ENCODE measurements at regions not wholly inside any gene's neighbourhood (a gene's known extent, or its start where the extent isn't known, plus 50 kb on each side); places are given as distances from the start of the nearest gene placed in this dataset.
"Not testable (repeated sequence)": the region's sequence is repeated elsewhere in the genome, so short reads cannot be mapped to it uniquely, and the experiment has no call there.

DNA sequence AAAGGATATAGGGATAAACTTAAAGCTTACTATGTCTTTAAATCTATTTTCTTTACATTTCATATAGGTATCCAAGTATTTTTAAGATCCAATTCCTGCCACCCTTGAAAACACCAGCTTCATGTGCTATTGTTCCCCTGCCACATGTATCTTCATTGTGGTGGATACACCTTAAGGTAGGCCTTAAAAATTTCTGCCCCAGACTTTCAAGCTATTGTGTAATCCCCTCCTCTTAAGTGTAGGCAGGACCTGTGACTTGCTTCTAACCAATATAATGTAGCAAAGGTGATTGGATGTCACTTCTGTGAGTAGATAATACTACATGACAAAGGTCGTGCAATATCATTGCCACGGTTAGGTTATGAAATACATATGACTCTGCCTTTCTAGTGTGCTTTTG, 119.5 kb downstream of the RAD51AP2 start:
- H3K9me3 Mint-ChIP-seq = peaks cover 14% of the 10 kb centered on the region
- H3K27ac Mint-ChIP-seq = no peak overlapping the region
- H3K4me3 Mint-ChIP-seq = no peak overlapping the region
- H3K4me1 Mint-ChIP-seq = no peaks in the 10 kb centered on the region
- no peak for ATAC-seq (replicated peaks)
- H3K27me3 Mint-ChIP-seq = no peaks in the 10 kb centered on the region
- no peaks in the 10 kb centered on the region for H3K36me3 Mint-ChIP-seq (ENCODE audit: low read depth)

DNA sequence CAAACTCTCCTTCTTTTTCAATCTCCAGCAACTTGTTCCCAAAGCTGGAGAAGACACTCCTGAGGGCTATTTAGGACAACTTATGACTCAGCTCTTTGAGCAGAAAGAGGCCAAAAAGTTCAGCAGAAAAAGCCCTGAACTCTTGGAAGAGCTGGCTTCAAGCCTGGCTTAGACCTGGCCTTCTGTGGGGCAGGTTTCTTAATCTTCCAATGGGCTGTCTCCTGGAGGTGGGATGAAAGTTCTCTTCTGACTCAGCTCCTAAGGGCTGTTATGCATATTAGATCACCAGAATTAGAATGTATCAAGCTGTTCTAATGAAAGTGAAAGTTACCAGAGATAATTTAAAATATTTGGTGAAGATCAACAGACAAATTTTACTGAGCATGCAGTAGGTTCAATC, 129.4 kb downstream of the RAD51AP2 start:
- Mint-ChIP-seq H3K4me3 (no peak overlapping the region), H3K27ac (no peak overlapping the region), H3K27me3 (no peaks in the 10 kb centered on the region), H3K36me3 (ENCODE audit: low read depth) (no peaks in the 10 kb centered on the region), H3K9me3 (peaks cover 15% of the 10 kb centered on the region), H3K4me1 (no peaks in the 10 kb centered on the region)
- ATAC-seq (replicated peaks) = no peak

DNA sequence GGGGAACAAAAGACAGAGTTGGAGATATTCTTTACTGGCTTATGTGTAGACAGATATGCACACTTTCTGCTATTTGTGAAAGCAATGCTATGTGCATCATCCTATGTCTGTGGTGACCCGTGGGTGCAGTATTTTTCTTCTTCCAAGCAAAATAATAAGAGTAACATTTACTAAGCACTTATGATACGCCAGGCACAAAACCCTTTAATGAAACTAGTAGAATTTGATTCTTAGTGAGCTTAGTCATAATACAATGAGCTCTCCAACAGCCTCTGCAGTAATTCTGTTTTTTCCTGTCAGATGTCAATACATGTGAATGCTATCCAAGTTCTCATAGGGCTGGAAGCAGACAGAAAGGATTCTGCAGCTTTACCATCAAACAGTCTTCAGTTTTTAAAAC, 130.6 kb downstream of the RAD51AP2 start:
- H3K9me3 Mint-ChIP-seq = peaks cover 15% of the 10 kb centered on the region
- H3K4me1 Mint-ChIP-seq = no peaks in the 10 kb centered on the region

DNA sequence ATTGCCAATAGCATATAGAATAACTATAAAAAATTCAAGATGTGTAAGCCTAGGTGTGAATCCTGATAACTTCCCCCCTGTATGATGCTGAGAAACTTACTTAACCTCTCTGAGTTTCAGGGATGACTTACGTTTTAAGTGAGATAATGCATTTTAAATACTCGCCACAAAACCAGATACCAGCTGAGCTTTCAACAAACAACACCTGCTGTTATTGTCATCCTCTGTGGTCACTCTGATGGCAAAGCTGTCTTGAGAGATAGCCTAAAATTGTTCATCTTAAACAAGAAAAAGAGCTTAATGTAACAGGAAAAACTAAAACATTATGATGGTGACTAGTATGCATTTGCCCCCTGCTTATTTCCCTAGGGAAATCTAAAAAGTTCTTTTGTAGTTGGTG, 131.5 kb downstream of the RAD51AP2 start:
- Mint-ChIP-seq H3K4me1 (no peaks in the 10 kb centered on the region), H3K4me3 (no peak overlapping the region), H3K36me3 (ENCODE audit: low read depth) (no peaks in the 10 kb centered on the region), H3K27ac (no peak overlapping the region), H3K27me3 (no peaks in the 10 kb centered on the region), H3K9me3 (peaks cover 15% of the 10 kb centered on the region)
- no peak for ATAC-seq (replicated peaks)

More for the DNA sequence above, 130.6 kb downstream of the RAD51AP2 start:
- Mint-ChIP-seq H3K27me3 (no peaks in the 10 kb centered on the region), H3K36me3 (ENCODE audit: low read depth) (no peaks in the 10 kb centered on the region), H3K4me3 (no peak overlapping the region), H3K27ac (no peak overlapping the region)
- no peak for ATAC-seq (replicated peaks)

DNA sequence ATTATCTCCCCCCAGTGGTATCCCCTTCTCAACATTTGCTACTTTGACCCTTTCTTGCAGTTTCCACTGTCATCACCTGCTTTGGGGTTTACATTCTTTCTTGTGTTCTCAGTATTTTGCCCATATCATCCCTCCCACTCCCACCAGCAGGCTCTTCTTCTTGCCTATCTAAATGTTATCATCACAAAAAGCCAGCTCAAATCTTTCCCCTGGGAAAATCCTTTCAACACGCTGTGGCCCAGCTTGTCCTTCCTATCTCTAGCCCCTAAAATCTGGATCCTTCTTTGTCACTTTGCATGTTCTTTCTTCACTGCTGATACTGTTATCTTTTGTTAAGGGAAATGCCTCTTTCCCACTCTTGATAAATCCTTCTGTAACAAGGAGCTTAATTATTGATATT, 138.2 kb downstream of the RAD51AP2 start:
- no peaks in the 10 kb centered on the region for H3K27me3 Mint-ChIP-seq
- H3K4me3 Mint-ChIP-seq = no peak overlapping the region
- no peaks in the 10 kb centered on the region for H3K4me1 Mint-ChIP-seq
- no peaks in the 10 kb centered on the region for H3K36me3 Mint-ChIP-seq (ENCODE audit: low read depth)
- no peak overlapping the region for H3K27ac Mint-ChIP-seq
- no peak for ATAC-seq (replicated peaks)
- H3K9me3 Mint-ChIP-seq = peaks cover 15% of the 10 kb centered on the region

DNA sequence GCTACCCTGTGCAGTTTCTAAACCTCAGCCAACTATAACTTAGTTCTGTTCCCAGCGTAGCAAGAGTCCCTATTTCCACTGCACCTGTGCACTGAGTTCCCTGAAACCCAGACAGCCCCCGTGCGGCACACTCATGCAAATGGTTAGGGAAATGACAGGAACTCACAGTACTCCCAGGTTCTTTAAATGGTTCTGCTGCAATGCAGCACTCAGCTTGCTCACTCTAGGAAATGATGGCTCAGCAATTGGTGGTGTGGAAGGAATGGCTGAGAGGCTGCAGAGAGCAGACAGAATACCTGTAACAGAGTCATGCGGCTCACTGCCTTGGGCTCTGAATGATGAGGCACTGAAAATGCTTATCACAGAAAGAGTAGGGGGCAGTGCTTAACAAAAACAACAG, 143.0 kb downstream of the RAD51AP2 start:
- Mint-ChIP-seq H3K4me1 (no peaks in the 10 kb centered on the region), H3K27me3 (no peaks in the 10 kb centered on the region), H3K36me3 (ENCODE audit: low read depth) (no peaks in the 10 kb centered on the region), H3K27ac (no peak overlapping the region), H3K4me3 (no peak overlapping the region), H3K9me3 (peaks cover 19% of the 10 kb centered on the region)
- no peak for ATAC-seq (replicated peaks)

DNA sequence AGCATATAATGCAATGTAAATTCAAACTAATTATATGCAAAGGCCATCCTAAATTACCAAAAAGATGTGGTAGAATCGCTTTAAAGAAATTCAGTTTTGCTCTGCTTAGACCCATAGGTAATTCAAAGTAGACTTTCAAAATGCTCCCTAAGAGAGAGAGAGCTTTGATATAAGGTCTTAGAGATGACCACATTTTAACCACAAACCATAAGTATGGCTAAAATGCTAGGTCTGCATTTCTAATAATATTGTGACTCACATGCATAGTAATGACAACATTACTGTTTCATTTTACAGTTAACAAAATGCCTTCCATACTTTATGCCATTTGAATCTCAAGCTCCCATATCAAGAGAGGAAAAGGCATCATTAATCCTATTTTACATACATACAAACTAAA, 144.5 kb downstream of the RAD51AP2 start:
- H3K4me3 Mint-ChIP-seq = no peak overlapping the region
- no peak for ATAC-seq (replicated peaks)
- no peak overlapping the region for H3K27ac Mint-ChIP-seq
- H3K4me1 Mint-ChIP-seq = no peaks in the 10 kb centered on the region
- no peaks in the 10 kb centered on the region for H3K36me3 Mint-ChIP-seq (ENCODE audit: low read depth)
- H3K27me3 Mint-ChIP-seq = no peaks in the 10 kb centered on the region
- peaks cover 19% of the 10 kb centered on the region for H3K9me3 Mint-ChIP-seq

DNA sequence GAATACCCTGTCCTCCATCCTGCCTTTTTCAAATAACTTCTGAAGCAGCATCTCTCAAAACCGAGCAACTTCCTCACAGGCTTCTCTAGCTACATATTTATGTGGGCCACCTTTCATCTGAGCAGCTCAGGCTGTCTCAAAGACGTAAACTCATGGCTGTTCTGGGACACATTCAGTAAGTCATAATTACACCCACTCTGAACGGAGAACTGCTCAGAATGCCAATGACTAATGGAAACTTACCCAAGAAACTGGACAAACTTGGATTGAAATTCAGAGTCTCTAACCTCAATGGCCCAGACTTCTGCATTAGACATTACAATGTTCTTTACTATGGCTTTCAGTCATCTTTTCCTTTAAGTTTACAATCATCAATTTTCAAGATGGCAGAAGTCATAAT, 145.2 kb downstream of the RAD51AP2 start:
- ATAC-seq (replicated peaks) = no peak
- Mint-ChIP-seq H3K27ac (no peak overlapping the region), H3K9me3 (peaks cover 13% of the 10 kb centered on the region), H3K4me1 (no peaks in the 10 kb centered on the region), H3K4me3 (no peak overlapping the region), H3K27me3 (no peaks in the 10 kb centered on the region), H3K36me3 (ENCODE audit: low read depth) (no peaks in the 10 kb centered on the region)

DNA sequence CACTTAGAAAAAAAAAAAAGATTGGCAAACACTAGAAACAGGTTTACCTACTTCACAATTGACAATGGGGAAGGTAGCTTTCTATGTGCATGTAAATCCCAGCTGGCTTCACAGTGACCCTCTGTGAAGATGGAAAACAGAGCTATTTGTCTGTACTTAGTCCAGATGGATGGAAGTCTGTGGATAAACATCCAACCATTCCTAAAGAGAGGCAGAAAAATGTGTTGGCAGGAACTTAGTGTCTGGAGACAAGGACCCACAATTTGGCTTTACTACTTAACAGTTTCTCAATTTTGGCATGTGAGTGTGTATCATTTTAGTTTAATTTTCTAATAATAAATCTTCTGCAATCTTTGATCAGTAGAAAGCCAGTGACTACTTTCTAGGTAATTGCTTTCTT, 154.4 kb downstream of the RAD51AP2 start:
- no peak for ATAC-seq (replicated peaks)
- Mint-ChIP-seq H3K4me3 (no peak overlapping the region), H3K9me3 (peaks cover 18% of the 10 kb centered on the region), H3K27me3 (no peaks in the 10 kb centered on the region), H3K27ac (no peak overlapping the region), H3K4me1 (no peaks in the 10 kb centered on the region), H3K36me3 (ENCODE audit: low read depth) (no peaks in the 10 kb centered on the region)

DNA sequence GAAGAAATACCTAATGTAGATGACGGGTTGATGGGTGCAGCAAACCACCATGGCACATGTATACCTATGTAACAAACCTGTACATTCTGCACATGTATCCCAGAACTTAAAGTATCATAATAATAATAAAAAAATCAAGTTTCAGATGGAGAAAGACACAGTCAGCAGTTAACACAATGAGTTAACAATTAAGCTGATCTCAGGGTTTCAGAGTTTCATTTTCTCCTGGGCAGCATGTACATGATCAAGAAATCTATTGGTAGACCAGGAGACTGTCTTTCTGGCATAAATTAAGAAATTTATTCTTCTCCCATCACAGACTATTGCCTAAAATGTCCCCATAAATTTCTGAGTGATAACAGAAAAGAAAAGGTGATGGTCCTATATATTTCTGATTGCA, 155.3 kb downstream of the RAD51AP2 start:
- Mint-ChIP-seq H3K27ac (no peak overlapping the region), H3K27me3 (no peaks in the 10 kb centered on the region), H3K36me3 (ENCODE audit: low read depth) (no peaks in the 10 kb centered on the region), H3K4me1 (no peaks in the 10 kb centered on the region), H3K9me3 (peaks cover 16% of the 10 kb centered on the region), H3K4me3 (no peak overlapping the region)
- no peak for ATAC-seq (replicated peaks)

DNA sequence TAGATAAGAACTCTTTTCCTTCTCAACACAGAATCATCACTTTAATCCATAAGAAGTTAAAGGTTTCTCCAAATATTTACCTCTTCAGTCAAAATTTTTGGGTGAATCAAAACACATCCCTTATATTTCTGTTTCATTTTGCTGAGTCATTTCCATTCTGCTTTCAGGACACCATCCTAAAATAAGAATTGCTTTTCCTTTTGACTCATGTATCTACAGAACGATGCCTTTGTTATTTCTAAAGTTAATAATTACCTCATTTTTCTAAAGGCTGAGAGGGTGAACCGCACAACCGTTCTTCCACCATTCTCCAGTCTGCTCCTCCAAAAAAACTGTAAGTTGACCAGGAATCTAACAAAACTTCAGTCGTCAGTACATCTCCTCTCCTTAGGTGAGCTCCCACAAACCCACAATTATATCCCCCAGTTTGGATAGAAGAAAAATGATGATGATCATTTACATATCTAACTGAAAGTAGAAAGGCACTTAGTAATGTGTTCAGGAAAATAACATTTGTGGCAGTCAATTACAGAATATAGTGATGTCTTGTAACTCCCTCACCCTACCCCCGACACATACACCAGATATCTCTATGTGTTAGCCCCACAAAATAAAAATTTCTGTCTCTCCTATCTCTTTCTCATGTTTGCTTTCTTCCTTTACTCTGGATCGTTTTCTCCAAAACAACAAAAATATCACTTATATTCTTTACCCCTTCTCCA, 162.5 kb downstream of the RAD51AP2 start:
- no peak for ATAC-seq (replicated peaks)
- H3K4me3 Mint-ChIP-seq = no peak overlapping the region
- no peak overlapping the region for H3K27ac Mint-ChIP-seq
- peaks cover 5% of the 10 kb centered on the region for H3K9me3 Mint-ChIP-seq
- no peaks in the 10 kb centered on the region for H3K4me1 Mint-ChIP-seq
- H3K27me3 Mint-ChIP-seq = no peaks in the 10 kb centered on the region
- H3K36me3 Mint-ChIP-seq (ENCODE audit: low read depth) = no peaks in the 10 kb centered on the region

DNA sequence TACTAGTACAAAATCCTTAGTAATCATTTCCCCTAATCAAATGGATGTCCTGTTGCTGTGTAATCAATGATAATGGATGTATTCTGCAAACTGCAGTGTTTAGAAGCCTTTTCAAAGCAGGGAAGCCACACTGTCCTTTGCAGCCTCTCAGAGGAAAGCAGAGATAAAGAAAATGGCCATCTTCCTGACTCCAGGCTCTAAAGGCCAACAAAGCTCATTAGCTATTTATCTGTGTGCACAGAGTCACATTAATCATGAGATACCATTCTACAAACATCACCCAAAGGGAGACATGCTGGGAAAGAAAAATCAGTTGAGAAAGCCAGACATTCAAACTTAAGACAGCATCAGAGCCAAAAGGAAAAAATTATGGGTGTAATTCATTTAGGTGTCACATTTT, 165.0 kb downstream of the RAD51AP2 start:
- Mint-ChIP-seq H3K27me3 (no peaks in the 10 kb centered on the region), H3K9me3 (no peaks in the 10 kb centered on the region), H3K36me3 (ENCODE audit: low read depth) (no peaks in the 10 kb centered on the region), H3K4me1 (no peaks in the 10 kb centered on the region), H3K27ac (no peak overlapping the region), H3K4me3 (no peak overlapping the region)
- no peak for ATAC-seq (replicated peaks)

DNA sequence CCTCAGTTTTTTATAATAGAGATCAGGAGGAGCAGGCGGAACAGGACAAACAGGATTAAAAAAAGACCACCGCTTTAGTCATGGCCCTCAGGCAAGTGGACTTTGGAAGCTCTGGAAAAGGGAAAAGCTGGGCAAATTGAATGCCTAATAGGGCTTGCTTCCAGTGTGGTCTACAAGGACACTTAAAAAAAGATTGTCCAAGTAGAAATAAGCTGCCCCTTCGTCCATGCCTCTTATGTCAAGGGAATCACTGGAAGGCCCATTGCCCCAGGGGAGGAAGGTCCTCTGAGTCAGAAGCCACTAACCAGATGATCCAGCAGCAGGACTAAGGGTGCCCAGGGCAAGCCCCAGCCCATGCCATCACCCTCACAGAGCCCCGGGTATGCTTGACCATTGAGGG, 175.5 kb downstream of the RAD51AP2 start:
- H3K4me3 Mint-ChIP-seq; ATAC-seq (replicated peaks); H3K27me3 Mint-ChIP-seq; H3K4me1 Mint-ChIP-seq; H3K36me3 Mint-ChIP-seq (ENCODE audit: low read depth); H3K27ac Mint-ChIP-seq: not testable (repeated sequence)
- peaks cover 10% of the 10 kb centered on the region for H3K9me3 Mint-ChIP-seq

DNA sequence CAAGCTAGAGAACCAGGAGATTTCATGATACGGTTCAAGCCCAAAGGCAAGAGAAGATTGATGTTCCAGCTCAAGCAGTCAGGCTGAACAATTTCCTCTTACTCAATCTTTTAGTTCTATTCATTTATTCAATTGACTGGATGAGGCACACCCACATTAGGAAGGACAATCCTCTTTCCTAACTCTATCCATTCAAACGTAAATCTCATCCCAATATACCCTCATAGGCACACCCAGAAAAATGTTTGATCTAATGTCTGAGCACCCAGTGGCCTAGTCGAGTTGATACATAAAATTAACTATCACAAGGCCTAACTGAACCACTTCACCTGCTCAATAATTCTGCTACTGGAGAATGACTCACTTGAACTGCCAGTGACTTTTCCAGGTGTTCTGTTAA, 180.7 kb downstream of the RAD51AP2 start:
- ATAC-seq (replicated peaks) = no peak
- peaks cover 15% of the 10 kb centered on the region for H3K9me3 Mint-ChIP-seq
- no peak overlapping the region for H3K4me3 Mint-ChIP-seq
- H3K4me1 Mint-ChIP-seq = no peaks in the 10 kb centered on the region
- H3K27ac Mint-ChIP-seq = no peak overlapping the region
- H3K27me3 Mint-ChIP-seq = no peaks in the 10 kb centered on the region
- no peaks in the 10 kb centered on the region for H3K36me3 Mint-ChIP-seq (ENCODE audit: low read depth)

DNA sequence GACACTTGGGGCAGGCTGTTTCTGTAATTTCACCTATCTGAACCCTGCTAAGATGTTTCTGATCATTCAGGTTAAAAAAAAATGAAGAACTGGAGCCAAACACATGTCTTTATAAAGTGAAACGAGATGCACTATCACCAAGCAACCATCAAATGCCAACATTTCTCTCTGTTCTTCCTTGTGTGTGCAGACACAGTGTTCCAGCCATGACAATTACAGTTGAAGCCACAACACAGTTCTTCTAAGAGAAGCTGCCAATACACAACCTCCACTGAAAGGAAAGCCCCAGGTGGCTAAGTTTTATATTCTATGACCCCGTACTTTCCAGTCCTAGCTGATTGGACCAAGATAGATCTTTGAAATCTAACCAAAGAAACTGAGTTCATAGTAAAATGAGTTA, 181.8 kb downstream of the RAD51AP2 start:
- no peaks in the 10 kb centered on the region for H3K36me3 Mint-ChIP-seq (ENCODE audit: low read depth)
- ATAC-seq (replicated peaks) = no peak
- no peak overlapping the region for H3K27ac Mint-ChIP-seq
- no peaks in the 10 kb centered on the region for H3K27me3 Mint-ChIP-seq
- no peaks in the 10 kb centered on the region for H3K4me1 Mint-ChIP-seq
- peaks cover 11% of the 10 kb centered on the region for H3K9me3 Mint-ChIP-seq
- no peak overlapping the region for H3K4me3 Mint-ChIP-seq

DNA sequence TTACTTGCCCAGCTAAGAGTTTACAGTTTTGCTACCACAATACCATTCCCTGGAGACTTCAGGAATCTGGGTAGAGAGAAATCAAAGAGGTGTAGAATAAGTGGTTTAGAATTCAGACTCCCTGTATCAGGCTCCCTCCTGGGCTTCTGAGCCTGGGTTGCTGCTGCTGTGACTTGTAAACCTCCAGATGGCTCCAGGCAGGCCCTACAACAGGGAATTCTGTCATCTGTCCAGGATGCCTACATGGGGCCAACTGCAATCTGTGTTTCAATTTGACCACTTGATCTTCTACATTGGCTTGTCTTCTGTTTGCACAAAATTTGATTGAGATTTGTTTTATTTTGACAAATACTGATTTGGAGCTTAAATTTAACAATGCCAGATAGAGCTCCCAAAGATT, 183.9 kb downstream of the RAD51AP2 start:
- ATAC-seq (replicated peaks) = no peak
- Mint-ChIP-seq H3K4me3 (no peak overlapping the region), H3K36me3 (ENCODE audit: low read depth) (no peaks in the 10 kb centered on the region), H3K4me1 (no peaks in the 10 kb centered on the region), H3K9me3 (peaks cover 8% of the 10 kb centered on the region), H3K27ac (no peak overlapping the region), H3K27me3 (no peaks in the 10 kb centered on the region)
